BJ (cell line): ENCODE measurements at regions not wholly inside any gene's neighbourhood (a gene's known extent, or its start where the extent isn't known, plus 50 kb on each side); places are given as distances from the start of the nearest gene placed in this dataset.
"Not testable (repeated sequence)": the region's sequence is repeated elsewhere in the genome, so short reads cannot be mapped to it uniquely, and the experiment has no call there.

Experiments used
- CTCF ChIA-PET: fragments of 350-600 bp; formaldehyde crosslinking; extraction: SDS; loops from one replicate; lab custom pipeline; 2021; ENCODE audit warnings: antibody characterized with exemption, inconsistent platforms; lab: Yijun Ruan, JAX
- POLR2A ChIA-PET: fragments of 300-600 bp; sonication (Branson Sonifier 250); formaldehyde crosslinking; extraction: SDS; loops from one replicate; lab custom pipeline; 2021; ENCODE audit warnings: antibody characterized with exemption; lab: Charles Lee
- DNase-seq: peaks from one replicate; pipeline ENCODE4 v3.0.0-alpha.2; 2011; ENCODE audit warnings: low read depth
- H3K27me3 ChIP-seq: 2 replicates; pipeline ENCODE4 v1.6.0; 2011; ENCODE audit warnings: low read length; ENCODE audit not compliant: control insufficient read depth, insufficient read depth
- H3K36me3 ChIP-seq: 2 replicates; pipeline ENCODE4 v1.5.1; 2011; ENCODE audit warnings: low read length; ENCODE audit not compliant: control insufficient read depth, insufficient read depth
- H3K4me3 ChIP-seq: 2 replicates; pipeline ENCODE4 v1.5.1; 2011; ENCODE audit warnings: low read depth, mild to moderate bottlenecking, control low read depth, low read length
- TF ChIP-seq, protein P1 (sequence below): IDR thresholded peaks from 2 replicates; pipeline ENCODE4 v1.5.1; 2011; ENCODE audit warnings: low read depth, mild to moderate bottlenecking, control low read depth, inconsistent platforms, low read length, moderate library complexity; ENCODE audit not compliant: insufficient read depth

DNA sequence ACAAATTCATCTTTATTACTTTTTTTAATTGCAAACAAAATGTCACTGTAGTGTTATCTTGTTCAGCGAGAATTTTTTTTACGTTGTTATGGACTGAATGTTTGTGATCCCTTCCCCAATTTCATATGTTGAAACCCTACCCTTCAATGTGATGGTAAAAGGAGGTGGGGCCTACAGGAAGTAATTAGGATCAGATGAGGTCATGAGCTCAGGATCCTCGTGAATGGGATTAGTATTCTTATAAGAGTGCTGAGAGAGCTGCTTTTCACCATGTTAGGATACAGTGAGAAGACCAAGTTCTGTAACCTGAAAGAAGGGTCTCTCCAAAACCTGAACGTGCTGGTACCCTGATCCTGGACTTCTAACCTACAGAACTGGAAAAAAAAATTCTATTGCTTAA lies 646.0 kb upstream of the TMPRSS15 start:
- ChIA-PET POLR2A (no interaction called here), CTCF (no interaction called here)
- TF ChIP-seq, protein P1, sequence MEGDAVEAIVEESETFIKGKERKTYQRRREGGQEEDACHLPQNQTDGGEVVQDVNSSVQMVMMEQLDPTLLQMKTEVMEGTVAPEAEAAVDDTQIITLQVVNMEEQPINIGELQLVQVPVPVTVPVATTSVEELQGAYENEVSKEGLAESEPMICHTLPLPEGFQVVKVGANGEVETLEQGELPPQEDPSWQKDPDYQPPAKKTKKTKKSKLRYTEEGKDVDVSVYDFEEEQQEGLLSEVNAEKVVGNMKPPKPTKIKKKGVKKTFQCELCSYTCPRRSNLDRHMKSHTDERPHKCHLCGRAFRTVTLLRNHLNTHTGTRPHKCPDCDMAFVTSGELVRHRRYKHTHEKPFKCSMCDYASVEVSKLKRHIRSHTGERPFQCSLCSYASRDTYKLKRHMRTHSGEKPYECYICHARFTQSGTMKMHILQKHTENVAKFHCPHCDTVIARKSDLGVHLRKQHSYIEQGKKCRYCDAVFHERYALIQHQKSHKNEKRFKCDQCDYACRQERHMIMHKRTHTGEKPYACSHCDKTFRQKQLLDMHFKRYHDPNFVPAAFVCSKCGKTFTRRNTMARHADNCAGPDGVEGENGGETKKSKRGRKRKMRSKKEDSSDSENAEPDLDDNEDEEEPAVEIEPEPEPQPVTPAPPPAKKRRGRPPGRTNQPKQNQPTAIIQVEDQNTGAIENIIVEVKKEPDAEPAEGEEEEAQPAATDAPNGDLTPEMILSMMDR = no peak
- Histone ChIP-seq H3K27me3 (no peaks in the 10 kb centered on the region), H3K4me3 (no peak overlapping the region), H3K36me3 (no peaks in the 10 kb centered on the region)
- no peak for DNase-seq

DNA sequence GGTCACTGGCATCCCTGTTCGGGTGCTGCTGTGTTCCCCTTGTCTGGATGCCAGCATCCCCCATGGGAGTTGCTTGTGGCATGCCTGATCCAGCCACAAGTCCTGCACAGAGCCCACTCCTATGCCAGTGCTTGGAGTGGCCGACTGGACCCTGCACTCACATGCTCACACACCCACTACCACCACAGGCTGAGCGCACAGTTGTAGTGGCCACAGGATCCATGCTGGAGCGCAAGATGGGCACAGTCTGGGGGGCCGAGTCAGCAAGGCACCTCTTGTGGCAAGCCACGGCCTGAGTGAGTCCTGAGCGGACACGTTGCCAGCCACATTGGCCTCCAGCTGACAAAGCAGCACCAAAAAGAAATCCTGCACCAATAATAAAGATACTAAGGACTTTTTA lies 661.6 kb upstream of the TMPRSS15 start:
- H3K4me3 ChIP-seq = no peak overlapping the region
- no peaks in the 10 kb centered on the region for H3K27me3 ChIP-seq
- CTCF ChIA-PET = no interaction called here
- DNase-seq = no peak
- TF ChIP-seq, protein P1 = no peak
- POLR2A ChIA-PET = no interaction called here
- H3K36me3 ChIP-seq = no peaks in the 10 kb centered on the region

DNA sequence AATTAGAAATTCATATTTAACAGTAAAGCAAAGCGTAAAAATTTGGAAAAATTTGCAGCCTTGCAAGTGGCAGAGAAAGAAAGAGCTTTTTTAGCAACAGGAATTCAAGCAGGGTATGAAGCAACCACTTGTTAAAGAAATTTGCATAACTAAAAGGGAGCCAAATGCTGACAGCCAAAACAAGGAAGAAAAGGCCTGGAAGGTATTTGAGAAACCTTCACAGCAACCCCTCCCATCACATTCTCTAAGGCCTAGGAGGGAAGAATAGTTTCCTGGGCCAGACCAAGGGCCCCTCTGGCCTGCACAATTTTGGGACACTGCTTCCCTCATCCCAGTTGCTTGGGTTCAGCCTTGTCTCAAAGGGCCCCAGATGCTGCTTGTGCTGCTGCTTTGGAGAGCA lies 672.4 kb upstream of the TMPRSS15 start:
- POLR2A ChIA-PET = no interaction called here
- TF ChIP-seq, protein P1 = no peak
- H3K27me3 ChIP-seq = no peaks in the 10 kb centered on the region
- no peak for DNase-seq
- CTCF ChIA-PET = no interaction called here
- H3K36me3 ChIP-seq = no peaks in the 10 kb centered on the region
- no peak overlapping the region for H3K4me3 ChIP-seq

DNA sequence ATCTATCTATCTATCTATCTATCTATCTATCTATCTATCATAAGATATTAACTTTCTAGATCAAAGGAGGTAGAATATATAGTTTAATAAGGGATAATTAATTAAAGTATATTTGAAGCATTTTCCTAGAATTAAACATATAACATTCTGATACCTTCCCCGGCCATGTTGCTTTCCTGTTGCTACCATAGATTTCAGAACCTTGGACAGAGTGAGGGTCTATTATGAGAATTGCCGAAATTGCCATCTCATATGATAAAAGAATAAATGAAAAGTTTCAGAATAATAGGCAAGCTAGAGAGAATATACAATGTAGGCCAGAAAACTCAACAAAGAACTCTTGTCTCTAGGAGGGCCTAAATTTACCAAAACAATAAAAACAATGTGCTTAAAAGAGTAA lies 706.1 kb upstream of the TMPRSS15 start:
- Histone ChIP-seq H3K27me3 (no peaks in the 10 kb centered on the region), H3K36me3 (no peaks in the 10 kb centered on the region), H3K4me3 (no peak overlapping the region)
- TF ChIP-seq, protein P1 = no peak
- DNase-seq = no peak
- POLR2A ChIA-PET = no interaction called here
- CTCF ChIA-PET = no interaction called here

DNA sequence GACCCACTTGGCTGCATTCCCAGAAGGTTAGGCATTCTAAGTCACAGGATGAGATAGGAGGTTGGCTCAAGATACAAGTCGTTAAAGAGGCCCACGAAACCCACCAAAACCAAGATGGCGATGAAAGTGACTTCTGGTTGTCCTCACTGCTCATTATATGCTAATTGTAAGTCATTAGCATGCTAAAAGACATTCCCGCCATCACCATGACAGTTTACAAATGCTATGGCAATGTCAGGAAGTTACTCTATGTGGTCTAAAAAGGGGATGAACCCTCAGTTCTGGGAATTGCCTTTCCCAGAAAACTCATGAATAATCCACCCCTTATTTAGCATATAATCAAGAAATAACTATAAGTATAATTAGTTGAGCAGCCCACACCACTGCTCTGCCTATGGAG lies 715.7 kb upstream of the TMPRSS15 start:
- POLR2A ChIA-PET, H3K36me3 ChIP-seq: not testable (repeated sequence)

DNA sequence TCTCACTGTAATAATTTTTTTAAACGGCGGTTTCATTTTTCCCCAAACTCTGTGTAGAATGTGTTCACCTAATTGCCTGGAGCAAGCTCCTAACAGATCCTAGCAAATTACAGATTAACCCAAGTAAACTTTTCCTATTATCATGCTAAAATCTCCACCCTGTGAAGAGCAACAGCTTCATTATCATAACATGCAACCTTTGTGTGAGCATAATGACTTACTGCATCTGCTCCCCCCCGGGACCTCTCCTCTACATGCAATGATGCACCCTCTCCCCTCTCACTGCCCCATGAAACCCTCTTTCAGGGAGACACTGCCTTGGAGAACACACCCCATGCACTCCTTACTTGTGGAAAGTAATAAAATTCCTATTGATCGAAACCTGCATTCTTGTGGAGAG lies 717.0 kb upstream of the TMPRSS15 start:
- DNase-seq = no peak
- H3K4me3 ChIP-seq = no peak overlapping the region
- H3K27me3 ChIP-seq = no peaks in the 10 kb centered on the region
- ChIA-PET POLR2A (no interaction called here), CTCF (no interaction called here)
- TF ChIP-seq, protein P1 = no peak
- no peaks in the 10 kb centered on the region for H3K36me3 ChIP-seq

More for the DNA sequence above, 715.7 kb upstream of the TMPRSS15 start:
- CTCF ChIA-PET, DNase-seq, H3K4me3 ChIP-seq, H3K27me3 ChIP-seq: not testable (repeated sequence)
